T-helper 1 cell (primary cell): ENCODE measurements at regions not wholly inside any gene's neighbourhood (a gene's known extent, or its start where the extent isn't known, plus 50 kb on each side); places are given as distances from the start of the nearest gene placed in this dataset.

Experiments used
- DNase-seq, 5 donors: peaks; one replicate each; pipeline ENCODE4 v3.0.0-alpha.2; 2012 to 2020

DNA sequence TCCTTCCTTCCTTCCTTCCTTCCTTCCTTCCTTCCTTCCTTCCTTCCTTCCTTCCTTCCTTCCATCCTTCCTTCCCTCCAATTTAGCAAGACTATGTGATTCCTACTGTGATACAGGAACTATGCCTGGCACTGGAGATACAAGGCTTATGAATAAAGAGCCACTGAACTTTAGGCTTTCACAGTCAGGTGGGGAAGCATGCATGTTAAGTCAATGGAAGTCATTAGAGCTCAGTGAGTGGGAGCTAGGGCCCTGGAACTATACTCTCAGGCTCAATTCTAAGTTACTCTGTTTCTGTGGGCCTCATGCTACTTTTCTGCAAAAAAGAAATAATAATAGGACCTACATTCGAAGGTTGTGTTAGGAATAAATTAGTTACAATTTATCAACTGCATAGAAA lies 527.6 kb upstream of the ZEB2 start:
- no peak for DNase-seq

DNA sequence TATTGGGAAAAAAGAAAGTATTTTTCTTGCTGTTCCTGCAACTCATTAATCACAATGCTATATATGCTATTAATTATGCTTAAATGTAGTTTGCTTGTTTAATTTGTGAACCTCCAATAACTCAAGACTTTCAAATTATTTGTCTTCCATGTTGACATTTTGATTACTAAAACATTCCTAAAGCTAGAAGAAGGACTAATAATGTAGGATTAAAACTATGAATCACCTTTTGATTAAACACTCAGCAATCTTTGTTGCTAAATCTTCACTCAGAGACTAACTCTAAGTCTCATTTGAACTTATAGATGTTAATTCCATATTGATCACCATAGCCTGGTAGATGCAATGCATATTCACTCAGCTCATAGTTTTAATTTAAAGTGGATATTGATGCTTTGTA lies 524.6 kb upstream of the ZEB2 start:
- DNase-seq = no peak

DNA sequence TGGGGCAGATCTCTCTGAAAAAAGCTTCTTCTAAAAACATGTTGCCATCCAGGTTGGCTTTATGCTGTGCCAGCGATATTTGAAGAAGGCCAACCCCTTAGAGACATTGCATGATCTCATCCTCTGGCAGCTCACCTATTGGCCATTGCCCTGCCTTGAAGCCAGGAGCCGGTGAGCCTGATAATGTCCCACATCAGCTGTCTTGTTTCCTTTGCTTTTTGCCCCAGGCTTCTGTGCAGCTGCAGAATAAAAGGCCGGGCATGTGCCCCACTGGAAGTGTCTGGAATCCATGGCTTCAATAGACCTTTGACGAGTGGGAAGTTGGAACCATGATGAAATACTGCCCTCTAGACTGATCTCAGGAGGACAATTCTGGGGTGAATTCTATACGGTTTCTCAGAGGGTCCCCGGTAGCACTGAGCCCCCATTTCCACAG lies 523.5 kb upstream of the ZEB2 start:
- DNase-seq = no peak

DNA sequence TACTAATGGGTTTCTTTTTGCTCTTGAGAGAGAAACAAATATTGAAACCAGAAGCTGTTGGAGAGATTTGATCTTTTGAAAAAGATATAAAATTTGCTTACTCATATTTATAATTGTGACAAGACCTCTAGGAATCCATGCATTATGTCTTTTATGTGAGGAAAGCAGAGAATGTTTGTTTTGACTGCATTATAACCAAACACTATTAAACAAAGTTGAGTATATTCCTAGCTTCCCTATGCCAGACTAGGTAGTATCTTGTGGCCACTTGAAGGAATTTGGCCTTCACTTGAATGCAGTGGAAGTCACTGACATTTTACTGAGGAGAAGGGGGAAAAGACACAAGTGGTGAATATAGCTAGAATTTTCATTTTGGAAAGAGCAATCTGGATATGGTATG lies 521.8 kb upstream of the ZEB2 start:
- no peak for DNase-seq

DNA sequence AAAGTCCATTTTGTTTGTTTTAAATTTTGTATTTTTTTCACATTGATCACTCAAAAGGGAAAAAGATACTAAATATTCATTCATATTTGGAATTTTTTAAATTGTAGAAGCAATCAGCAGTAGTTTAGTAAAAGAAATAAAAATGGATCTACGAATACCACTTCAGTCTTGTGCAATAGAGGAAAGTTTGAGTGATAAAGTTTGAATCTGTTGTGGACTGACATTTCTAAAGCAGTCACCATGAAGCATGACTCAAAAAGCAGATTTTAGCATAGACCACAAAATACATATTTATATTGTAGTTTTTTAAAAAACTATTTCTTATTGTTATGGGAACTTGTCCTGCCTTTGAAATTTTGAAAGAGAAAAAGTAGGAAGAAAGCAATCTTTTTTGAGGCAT lies 520.5 kb upstream of the ZEB2 start:
- no peak for DNase-seq

DNA sequence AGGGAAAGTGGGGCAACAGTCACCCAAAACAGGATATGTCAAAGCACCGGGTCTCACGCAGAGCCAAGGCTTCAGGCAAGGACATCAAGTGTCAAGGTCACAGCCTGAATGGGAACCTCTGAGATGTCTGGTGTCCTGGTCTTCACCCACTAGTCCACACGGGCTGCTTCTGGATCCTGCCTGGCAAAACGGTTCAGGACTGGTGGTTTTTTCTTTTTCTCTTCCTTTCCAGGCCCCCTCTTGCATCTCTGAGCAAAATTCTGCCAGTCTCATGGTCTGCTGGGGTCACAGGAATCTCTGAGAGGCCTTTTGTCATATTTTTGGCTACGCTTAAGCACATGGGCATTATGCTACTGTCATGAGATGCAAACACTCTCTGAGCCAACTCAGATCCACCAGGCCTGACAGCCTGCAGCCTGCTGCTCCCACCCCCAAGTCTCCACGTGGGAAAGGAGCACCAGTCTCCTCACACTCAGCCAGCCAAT lies 518.2 kb upstream of the ZEB2 start:
- no peak for DNase-seq

DNA sequence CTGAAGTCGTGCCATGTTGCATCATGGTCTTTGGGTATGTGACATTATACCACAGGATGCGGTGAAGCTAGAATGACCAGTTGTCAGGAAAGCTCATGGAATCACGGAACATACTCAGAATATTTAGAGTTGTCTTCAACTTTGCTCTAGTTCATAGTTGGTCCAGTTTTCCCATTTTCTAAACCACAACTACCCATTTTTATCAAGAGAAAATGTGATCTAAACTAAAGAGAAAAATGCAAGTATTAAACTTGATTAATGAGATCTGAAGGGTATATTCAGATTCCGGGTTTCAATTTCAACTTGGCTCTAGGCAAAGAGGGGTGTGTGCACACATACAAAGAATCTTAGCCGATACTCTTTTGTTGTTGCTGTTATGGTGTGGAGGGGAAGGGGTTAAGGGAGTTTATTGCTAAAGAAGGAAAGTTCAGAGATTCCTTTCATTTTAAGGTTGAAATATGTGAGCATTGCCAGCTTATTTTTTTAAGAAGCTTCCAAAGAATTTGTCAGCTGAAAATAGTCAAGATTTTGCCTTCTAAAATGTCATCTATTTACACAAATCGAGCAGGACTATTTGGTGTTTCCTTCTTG lies 516.6 kb upstream of the ZEB2 start:
- no peak for DNase-seq

DNA sequence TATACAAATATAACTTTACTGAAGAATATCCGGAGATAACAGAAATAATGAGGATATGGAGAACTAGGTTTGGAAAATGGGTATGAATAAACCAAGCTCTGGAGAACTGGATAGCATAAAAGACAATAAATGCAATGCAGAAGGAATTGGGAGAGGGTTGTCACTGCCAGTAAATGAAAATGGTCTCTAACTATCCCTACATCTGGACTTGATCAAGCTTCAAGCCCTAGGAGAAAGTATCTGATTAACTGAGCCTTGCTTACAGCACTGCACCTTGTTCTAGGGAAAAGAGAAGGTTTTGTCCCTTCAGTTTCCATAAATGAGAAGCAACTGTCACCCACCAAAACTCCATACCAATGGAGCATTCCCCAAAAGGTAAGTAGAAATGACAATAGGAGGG lies 514.6 kb upstream of the ZEB2 start:
- DNase-seq = no peak

DNA sequence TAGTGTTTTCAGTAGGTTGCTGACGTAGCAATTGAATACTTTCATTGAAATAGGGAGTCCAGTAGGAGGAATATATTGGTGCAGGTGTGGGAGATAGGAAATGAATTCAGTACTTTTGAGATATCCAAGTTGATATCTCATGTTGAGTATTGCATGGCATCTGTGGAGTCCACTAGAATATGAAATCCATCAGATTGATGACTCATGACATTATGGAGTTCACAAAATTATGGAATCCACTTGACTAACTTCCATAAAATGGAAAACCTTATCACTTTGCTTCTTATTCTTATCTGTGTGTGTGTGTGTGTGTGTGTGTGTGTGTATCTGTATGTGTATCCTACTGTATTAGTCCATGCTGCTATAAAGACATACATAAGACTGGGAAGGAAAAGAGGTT lies 513.5 kb upstream of the ZEB2 start:
- no peak for DNase-seq

DNA sequence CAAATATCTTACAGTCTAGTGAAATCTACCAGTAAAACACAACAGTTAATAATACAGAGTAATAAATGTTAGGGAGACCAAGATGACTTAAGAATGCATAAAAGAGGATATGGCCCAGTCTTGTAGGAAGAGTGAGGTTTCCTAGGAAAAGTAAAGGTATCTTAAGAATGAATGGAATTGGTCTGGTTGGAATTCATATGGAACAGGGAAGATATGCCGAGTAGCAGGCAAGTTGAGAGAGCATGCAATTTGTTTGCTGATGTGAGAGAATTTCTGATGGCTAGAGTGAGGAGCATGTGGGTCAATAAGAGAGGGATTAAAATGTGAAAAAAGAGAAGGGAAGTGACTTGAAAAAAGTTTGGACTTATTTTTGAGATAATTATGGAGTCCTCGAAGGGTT lies 512.9 kb upstream of the ZEB2 start:
- no peak for DNase-seq

DNA sequence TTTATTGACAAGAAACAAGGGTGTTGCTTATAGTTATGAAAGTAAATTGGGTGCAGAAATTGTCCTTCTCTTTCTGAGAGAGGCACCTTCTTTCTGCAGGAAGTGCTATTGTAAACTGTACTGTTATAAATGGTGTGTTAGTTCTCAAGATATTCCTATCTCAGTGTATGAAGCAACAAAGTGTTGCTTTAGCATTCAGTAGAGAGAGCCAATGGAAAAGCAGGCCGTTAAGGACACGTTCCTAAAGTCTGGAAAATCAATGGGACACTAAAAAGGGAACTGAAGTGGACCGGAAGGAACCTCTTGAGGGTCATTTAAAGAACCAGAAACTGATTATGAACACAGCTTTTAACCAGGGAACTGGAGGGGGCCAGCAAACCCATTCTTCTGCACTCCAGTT lies 510.0 kb upstream of the ZEB2 start:
- no peak for DNase-seq

DNA sequence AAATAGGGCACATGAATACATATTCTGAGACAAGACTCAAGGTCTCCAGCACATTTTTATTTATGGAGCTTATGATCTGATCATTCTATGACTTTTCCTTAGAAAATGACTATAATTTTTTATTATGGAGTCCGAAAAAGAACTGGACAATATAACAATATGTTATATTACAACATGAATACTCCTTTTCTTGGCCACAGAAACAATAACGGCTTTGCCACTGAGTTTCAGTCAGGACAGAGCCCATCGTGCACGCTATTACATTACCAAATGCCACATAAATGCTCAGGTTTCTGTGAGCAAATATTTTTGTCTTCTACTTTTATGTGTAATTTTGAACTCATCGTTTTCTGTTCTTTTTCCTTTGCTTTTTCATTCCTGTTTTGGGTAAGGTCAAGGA lies 509.2 kb upstream of the ZEB2 start:
- DNase-seq = no peak

DNA sequence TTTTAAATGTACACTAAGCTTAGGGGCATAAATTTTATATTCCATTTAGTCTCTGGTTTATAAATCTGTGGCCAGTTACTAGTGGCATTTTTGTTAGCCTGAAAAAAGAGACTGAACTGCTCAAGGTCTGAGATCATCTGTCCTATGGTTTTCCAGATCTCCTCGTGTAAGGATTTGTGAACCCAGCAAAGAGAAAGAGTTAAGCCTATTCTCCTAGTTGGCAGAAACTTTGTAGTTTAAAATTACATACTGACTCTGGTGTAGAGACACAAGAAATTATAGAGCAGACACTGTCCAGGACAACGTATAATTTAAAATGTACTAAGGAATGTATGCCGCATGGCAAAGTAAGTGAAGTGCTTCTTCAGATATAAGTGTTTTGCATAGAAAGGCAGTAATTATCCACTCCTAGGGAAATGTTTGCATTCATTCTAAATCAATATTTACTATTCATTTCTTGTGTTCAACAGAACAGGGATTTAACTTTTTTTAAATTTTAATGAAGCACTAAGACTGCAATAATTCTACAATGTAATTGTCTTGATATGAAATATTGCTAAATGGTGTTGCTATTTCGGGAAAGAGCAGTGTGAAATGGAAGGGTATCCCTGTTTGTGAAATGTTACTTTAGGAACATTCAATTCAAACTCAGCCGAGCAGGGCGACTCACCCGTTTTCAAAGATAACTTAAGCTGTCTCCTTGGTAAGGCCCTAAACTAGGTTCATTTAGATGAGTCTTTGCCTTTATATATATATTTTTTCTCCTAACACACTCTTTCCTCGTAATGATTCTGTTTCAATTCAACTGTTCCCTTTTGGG lies 508.4 kb upstream of the ZEB2 start:
- DNase-seq = no peak

DNA sequence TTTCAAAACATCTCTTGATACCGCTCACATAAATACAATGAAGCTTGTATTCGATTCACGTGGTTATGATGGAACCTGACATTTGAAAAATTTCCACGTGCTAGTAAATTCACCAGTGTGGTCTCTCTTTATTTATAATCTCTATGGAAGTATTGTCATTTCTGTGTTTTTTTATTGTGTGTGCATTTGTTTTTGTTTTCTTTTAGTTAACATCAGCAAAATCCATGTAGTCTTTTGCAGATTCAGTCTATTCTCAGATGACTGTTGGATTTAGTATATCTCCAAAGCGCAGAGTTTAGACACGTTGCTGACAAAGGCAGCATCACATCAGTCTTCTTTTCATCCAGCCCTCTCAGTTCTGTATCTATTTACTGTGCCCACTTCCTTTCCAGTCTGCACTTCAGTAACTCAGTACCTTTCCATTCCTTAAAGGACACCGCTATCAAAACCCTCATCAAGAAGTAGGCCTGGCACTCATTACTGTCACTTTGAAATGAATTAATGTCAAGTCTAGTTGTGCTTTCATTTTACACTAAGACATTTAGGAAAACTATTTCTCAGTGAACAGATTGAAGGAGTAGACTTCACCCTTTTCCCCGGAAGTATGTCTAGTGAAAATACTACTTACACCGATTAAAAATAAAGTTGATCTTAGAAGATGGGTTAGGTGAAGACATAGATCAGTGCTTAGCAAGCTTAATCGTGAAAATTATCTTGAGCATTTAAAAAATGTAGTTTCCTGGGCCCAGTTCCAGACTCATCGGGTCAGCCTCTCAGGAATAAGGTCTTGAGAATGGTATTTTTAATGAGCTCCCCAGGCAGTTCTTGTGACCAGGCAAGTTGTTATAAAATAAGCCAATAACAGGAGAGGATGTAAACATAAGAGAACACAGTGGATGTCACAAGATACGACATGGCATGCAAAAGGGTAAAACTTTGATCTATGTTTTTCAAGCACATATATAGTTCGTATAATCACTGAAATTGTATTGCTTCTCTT lies 506.8 kb upstream of the ZEB2 start:
- no peak for DNase-seq

DNA sequence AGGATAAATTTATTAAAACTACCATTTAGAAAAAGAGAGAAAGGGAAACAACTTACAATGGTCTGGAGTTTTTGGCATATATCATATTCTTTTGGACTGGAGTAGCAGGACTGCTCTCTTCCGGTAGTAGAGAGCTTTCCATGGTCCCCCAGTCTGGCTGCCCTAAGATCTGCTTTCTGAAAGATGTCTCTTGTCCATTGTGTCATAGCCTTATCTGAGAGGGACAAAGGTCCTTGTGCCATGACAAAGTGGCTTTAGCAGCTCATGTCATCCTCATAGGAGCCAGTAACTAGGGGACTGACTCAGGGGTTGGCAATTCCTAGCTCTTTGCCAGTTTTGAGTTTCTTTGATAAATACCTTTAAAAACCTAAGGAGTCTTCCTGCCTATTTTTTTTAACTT lies 505.5 kb upstream of the ZEB2 start:
- DNase-seq = no peak

DNA sequence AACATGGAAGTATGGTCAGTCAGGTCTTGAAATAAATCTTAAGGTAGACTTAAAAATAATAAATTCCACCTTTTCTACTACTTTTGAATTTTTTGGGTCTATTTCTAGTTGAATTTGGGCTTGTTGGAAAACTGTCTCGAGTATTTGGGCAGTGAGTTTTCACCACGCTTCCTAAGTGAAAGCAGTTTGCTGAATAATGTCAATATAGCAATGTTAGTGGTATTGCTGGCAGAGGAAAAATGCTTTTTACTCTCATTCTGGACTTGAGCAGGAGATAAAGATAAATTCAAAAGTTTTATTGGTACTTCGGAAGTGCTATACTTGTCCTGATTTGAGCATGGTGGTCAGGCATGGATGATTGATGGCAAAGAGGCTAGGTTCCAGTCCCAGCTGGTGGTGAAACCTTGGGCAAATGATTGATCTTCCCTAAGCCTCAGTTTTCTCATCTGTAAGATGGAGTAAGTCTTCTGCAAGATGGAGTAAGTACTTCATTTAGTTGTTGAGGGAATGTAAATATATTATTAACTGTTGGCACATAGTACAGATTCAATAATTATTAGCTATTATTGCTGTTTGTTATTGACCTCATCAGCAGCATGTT lies 503.5 kb upstream of the ZEB2 start:
- DNase-seq = no peak

DNA sequence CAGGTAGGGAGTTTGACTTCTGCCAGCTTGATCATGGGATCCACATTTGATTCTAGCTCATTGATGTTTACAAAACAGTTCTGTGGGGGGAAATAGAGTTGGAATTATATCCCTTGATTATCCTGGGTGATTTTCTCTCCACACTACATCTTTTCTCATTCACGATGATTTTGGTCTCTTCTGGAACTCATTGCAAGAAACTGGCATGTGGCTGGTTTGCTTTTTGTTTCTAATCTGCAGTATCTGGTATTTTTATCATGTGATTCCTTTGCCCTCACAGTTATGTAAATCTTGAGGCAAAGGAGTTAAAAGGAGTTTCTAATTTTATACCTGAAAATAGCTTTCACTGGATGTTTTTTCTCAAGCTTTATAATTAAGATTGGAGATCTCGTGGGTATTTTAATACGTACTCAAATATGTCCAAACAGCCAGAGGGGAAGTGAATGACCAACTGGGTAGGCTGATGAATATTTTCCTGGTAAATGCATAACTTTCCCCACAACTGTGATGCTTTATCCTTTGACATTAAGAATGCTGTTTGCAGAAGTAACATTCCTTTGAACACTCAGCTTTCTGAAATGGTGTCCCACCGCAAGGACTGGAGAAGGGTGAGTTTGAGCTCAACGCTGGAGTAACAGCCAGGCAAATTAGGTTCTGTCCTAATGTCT lies 502.9 kb upstream of the ZEB2 start:
- DNase-seq = no peak

DNA sequence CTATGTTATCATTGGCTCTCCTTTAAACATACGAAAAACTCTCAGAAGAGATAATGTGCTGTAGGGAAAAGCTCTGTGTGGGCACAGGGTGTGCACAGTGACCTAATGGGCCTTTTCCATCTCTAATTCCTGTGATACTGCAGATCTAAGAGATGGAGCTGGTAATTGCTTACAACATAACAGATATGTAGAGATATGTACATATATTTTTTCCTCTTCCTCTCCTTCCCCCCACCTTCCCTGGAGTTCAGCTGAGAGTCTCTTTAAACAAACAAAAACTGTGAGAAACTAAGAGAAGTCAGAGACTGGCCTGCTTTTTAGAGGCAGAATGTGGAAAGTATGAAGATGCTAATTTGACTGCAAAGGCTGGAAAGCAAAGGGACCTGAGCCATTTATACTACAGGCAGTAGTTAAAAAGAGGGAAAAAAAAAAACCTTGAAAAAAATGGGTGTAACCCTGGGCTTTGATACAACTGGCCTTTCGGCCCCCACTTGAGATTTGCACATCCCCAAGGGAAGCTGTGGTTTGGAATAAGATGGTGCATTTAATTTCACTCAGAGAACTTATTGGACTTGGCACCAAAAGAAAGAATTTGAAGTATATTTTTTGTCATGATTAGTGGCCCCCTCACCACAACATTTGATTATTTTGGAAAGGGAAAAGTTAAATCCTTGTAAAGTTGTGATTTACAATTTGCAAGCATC lies 502.2 kb upstream of the ZEB2 start:
- DNase-seq = no peak

DNA sequence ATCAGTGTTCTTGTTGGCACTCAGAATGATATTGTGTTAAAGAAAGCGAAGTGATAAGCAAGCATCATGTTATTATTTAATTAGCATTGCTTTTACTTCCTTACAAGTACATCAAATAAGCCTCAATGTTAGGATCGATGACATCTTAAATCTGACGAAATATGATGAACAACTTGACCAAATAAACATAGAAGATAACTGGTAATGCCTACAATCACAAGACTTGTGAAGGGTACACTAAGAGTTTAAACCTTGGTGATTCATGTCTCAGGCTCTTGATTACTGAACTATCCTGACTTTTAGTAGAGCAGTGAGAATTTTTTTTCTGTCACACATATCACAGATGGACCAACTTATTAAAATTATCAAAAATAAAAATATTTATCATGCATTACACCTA lies 500.8 kb upstream of the ZEB2 start:
- no peak for DNase-seq

DNA sequence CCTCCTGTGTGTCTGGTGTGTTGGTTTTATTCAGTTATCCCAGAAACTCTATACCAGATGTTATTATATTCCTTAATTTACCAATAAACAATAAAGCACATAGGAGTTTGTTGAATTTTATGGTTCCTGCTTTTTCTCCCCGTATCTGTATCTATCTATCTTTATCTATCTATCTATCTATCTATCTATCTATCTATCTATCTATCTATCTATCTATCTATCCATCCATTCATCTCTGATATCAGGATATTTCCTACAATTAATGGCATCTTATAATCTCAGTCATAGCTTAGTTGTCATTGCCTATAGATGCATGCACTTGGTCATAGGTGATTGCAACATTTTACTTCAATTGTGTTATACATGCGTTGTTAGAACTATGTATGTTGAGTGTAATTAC lies 500.2 kb upstream of the ZEB2 start:
- no peak for DNase-seq

DNA sequence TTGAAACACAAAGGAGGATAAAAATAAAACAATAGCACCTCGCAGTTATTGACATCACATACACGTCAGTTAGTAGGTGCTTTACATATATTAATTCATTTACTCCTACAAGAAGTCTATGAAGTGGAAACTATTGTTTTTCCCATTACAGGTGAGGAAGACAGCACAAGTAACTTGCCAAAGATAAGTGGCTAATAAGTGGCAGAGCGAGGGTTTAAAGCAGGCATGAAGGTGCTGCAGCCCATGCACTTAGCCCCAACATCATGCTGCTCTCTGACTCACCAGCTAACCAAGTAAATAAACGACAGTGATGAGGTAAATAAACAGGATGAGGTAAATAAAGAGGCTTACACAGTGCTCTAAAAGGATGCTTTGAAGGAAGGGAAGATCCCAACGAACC lies 498.6 kb upstream of the ZEB2 start:
- DNase-seq = no peak

DNA sequence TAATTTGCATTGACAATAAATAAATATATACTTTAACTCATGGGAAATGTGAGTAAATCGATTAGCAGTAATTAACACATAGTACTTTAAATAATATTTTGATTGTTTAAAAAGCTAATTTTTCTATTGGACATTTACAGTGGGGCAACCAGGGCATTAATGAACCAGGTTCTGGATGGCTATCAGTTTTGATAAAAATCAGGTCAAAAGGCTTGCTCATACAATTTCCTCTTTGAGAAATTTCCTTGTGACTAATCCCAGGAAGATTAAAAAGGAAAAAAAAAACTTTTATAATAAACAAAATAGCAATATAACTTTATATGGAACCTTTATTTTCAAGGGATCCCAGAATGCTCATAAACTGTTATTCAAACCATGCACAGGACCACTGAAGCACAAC lies 497.2 kb upstream of the ZEB2 start:
- no peak for DNase-seq
